Loucy (cell line): ENCODE measurements at regions not wholly inside any gene's neighbourhood (a gene's known extent, or its start where the extent isn't known, plus 50 kb on each side); places are given as distances from the start of the nearest gene placed in this dataset.

Experiments used
- CTCF ChIP-seq: fragments of 200-600 bp; sonication (generic); conservative IDR thresholded peaks from 2 replicates; pipeline ENCODE4 v1.5.1; 2014; ENCODE audit warnings: mild to moderate bottlenecking, antibody characterized with exemption, low read length
- EZH2phosphoT487 ChIP-seq: fragments of 200-600 bp; IDR thresholded peaks from 2 replicates; pipeline ENCODE4 v1.6.1; 2018; ENCODE audit warnings: antibody characterized with exemption, mild to moderate bottlenecking, moderate library complexity, borderline replicate concordance

- TF ChIP-seq CTCF = no peak
- TF ChIP-seq EZH2phosphoT487 = no peak
These were observed 558.3 kb downstream of the NR2F2 start for GRCh38 chr15:96888764-96889163.
